Spleen (tissue), 7 donors: ENCODE measurements at regions not wholly inside any gene's neighbourhood (a gene's known extent, or its start where the extent isn't known, plus 50 kb on each side); places are given as distances from the start of the nearest gene placed in this dataset.

Source experiments
- POLR2A ChIP-seq, 3 donors: fragments of 450-650 bp; IDR thresholded peaks; one replicate each; pipeline ENCODE4 v1.5.1; 2017; ENCODE audit warnings: antibody characterized with exemption in 3 of 3, mild to moderate bottlenecking in 1 of 3
- POLR2AphosphoS5 ChIP-seq, 3 donors: sonication (generic); formaldehyde crosslinking; IDR thresholded peaks; one replicate each; pipeline ENCODE4 v1.5.1; 2017; ENCODE audit warnings: antibody characterized with exemption in 3 of 3
- TF ChIP-seq, protein P1 (sequence below), 11 experiments: fragments of 200-600 bp in 7 of 11; fragments of 450-650 bp in 4 of 11; sonication (generic) in 4 of 11; IDR thresholded peaks in 8 of 11; conservative IDR thresholded peaks in 3 of 11; 1 replicate in 7 of 11; 2 replicates in 4 of 11; pipeline versions ENCODE4 v1.4.0 to v1.8.0; 2016 to 2021; ENCODE audit warnings: antibody characterized with exemption in 11 of 11, inconsistent platforms in 4 of 11, mild to moderate bottlenecking in 1 of 11
- donor health status: DM: no; HTN: no; CAD: no; lungs with moderate emphysema.
- donor health status: DM: no; HTN: no; CAD: no.
- donor health status: DM: no; HTN: no; CAD: no.

DNA sequence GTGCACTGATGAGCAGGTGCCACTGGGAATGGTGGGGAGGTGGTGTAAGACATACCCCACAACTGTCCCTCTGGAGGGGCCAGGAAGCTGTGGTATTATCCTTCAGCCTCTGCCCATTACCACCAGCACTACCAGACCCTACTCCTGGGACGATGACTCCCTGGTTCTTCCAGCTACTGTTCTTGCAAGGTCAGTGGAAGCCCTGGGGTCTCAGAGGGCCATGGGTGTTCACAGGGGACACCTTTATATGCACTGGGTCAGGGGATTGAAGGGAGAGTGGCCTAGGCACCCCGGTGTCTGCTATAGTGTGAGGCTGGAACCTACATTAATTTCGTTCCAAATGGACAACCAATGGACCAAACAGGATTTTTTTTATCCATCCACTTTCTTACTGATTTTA is 94.7 kb upstream of the SLC22A11 start:
- TF ChIP-seq, protein P1, sequence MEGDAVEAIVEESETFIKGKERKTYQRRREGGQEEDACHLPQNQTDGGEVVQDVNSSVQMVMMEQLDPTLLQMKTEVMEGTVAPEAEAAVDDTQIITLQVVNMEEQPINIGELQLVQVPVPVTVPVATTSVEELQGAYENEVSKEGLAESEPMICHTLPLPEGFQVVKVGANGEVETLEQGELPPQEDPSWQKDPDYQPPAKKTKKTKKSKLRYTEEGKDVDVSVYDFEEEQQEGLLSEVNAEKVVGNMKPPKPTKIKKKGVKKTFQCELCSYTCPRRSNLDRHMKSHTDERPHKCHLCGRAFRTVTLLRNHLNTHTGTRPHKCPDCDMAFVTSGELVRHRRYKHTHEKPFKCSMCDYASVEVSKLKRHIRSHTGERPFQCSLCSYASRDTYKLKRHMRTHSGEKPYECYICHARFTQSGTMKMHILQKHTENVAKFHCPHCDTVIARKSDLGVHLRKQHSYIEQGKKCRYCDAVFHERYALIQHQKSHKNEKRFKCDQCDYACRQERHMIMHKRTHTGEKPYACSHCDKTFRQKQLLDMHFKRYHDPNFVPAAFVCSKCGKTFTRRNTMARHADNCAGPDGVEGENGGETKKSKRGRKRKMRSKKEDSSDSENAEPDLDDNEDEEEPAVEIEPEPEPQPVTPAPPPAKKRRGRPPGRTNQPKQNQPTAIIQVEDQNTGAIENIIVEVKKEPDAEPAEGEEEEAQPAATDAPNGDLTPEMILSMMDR (IDR thresholded peaks at IDR 0.05 in 8 of 11, conservative IDR thresholded peaks at IDR 0.05 in 3 of 11) = no peak
- no peak for TF ChIP-seq POLR2A (IDR thresholded peaks at IDR 0.05)
- TF ChIP-seq POLR2AphosphoS5 (IDR thresholded peaks at IDR 0.05) = no peak
